ENCODE measurements at regions not wholly inside any gene's neighbourhood (a gene's known extent, or its start where the extent isn't known, plus 50 kb on each side); places are given as distances from the start of the nearest gene placed in this dataset.
"Not testable (repeated sequence)": the region's sequence is repeated elsewhere in the genome, so short reads cannot be mapped to it uniquely, and the experiment has no call there.

- DNase-seq: not testable (repeated sequence)
Observed at GRCh38 chr2:95686056-95686825, 94.4 kb downstream of the TRIM43 start.

GRCh38 chr2:95687852-95688251 is 96.1 kb downstream of the TRIM43 start:
- not testable (repeated sequence) for DNase-seq

GRCh38 chr2:95691210-95691609 is 99.4 kb downstream of the TRIM43 start:
- DNase-seq: not testable (repeated sequence)

- not testable (repeated sequence) for DNase-seq
Observed at GRCh38 chr2:95693071-95693846, 101.5 kb downstream of the TRIM43 start.

- DNase-seq: no peak
Observed at GRCh38 chr2:95695613-95696012, 103.8 kb downstream of the TRIM43 start.

GRCh38 chr2:95698146-95698545 is 106.3 kb downstream of the TRIM43 start:
- no peak for DNase-seq

GRCh38 chr2:95699201-95700184 is 107.7 kb downstream of the TRIM43 start:
- not testable (repeated sequence) for DNase-seq

- DNase-seq: no peak
Observed at GRCh38 chr2:95700519-95700918, 108.7 kb downstream of the TRIM43 start.

GRCh38 chr2:95702471-95702870 is 110.7 kb downstream of the TRIM43 start:
- no peak for DNase-seq

GRCh38 chr2:95707161-95707560 is 115.4 kb downstream of the TRIM43 start:
- DNase-seq: not testable (repeated sequence)

GRCh38 chr2:95707837-95708236 is 116.0 kb downstream of the TRIM43 start:
- no peak for DNase-seq

GRCh38 chr2:95709831-95710230 is 118.0 kb downstream of the TRIM43 start:
- DNase-seq: no peak

- not testable (repeated sequence) for DNase-seq
Observed at GRCh38 chr2:95713470-95714177, 121.8 kb downstream of the TRIM43 start.

GRCh38 chr2:95714398-95714797 is 122.6 kb downstream of the TRIM43 start:
- DNase-seq: not testable (repeated sequence)

GRCh38 chr2:95719473-95720060 is 127.8 kb downstream of the TRIM43 start:
- DNase-seq: no peak

- no peak for DNase-seq
Observed at GRCh38 chr2:95721726-95722125, 129.9 kb downstream of the TRIM43 start.

- DNase-seq: no peak
Observed at GRCh38 chr2:95722131-95722697, 130.4 kb downstream of the TRIM43 start.

- not testable (repeated sequence) for DNase-seq
Observed at GRCh38 chr2:95723627-95724210, 131.9 kb downstream of the TRIM43 start.

- DNase-seq: not testable (repeated sequence)
Observed at GRCh38 chr2:95725191-95725590, 133.4 kb downstream of the TRIM43 start.

GRCh38 chr2:95725677-95726076 is 133.9 kb downstream of the TRIM43 start:
- DNase-seq: not testable (repeated sequence)

- not testable (repeated sequence) for DNase-seq
Observed at GRCh38 chr2:95727420-95727819, 135.6 kb downstream of the TRIM43 start.

All from activated CD4-positive, alpha-beta T cell treated with anti-CD3 and anti-CD28 coated beads for 48 hours (primary cell).